Activated naive CD4-positive, alpha-beta T cell treated with anti-CD3 and anti-CD28 coated beads, Interleukin-2, amount 50 U/mL, for 72 hours (primary cell): ENCODE measurements at regions not wholly inside any gene's neighbourhood (a gene's known extent, or its start where the extent isn't known, plus 50 kb on each side); places are given as distances from the start of the nearest gene placed in this dataset.

Source experiments
- ATAC-seq, 2 donors: fragments of 150-1000 bp; cut with Tn5 transposase; 2 replicates each; pipeline ENCODE4 v1.10.0; 2021; ENCODE audit warnings: mild to moderate bottlenecking in 2 of 2, moderate library complexity in 2 of 2
- DNase-seq, 2 donors: peaks; one replicate each; pipeline ENCODE4 v3.0.0; 2021 to 2022; ENCODE audit warnings: low spot score in 2 of 2
- H3K27ac Mint-ChIP-seq, 2 donors: one replicate each; pipeline ENCODE4 v1.8.0; 2022; ENCODE audit warnings: mild to moderate bottlenecking in 2 of 2, mixed read lengths in 2 of 2
- H3K36me3 Mint-ChIP-seq, 2 donors: one replicate each; pipeline ENCODE4 v1.8.0; 2022; ENCODE audit warnings: mixed read lengths in 2 of 2
- H3K9me3 Mint-ChIP-seq, 2 donors: one replicate each; pipeline ENCODE4 v1.8.0; 2022; ENCODE audit warnings: mixed read lengths in 2 of 2

DNA sequence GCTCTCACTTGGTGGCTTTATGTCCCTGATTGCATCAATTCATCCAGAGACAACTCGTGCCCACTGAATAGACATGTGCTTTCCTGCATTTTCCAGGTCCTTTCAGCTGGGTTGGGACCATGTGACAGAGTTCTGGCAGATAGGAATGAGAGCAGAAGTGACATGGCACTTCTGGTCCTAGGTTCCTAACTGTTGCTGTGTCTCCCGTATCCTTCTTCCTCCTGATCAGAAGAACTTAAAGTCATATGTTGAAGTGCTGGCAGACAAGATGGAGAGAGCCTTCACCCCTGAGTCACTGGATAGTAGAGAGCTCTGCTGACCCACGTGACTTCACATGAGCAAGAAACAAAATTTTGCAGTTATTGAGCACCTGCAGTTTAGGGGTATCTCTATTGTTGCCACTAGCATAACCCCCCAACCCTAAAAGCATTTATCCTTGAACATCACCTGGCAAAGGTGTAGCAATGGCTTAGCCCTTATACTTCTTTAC is 80.0 kb downstream of the NREP start:
- no peaks in the 10 kb centered on the region for H3K36me3 Mint-ChIP-seq
- H3K27ac Mint-ChIP-seq, result no peak overlapping the region
- no peaks in the 10 kb centered on the region for H3K9me3 Mint-ChIP-seq
- no peak for ATAC-seq
- DNase-seq, result no peak

- DNase-seq, result no peak
- Mint-ChIP-seq H3K9me3 (no peaks in the 10 kb centered on the region), H3K36me3 (no peaks in the 10 kb centered on the region), H3K27ac (no peak overlapping the region)
- no peak for ATAC-seq
These were observed 80.5 kb downstream of the NREP start for GRCh38 chr5:111676466-111676865.

- Mint-ChIP-seq H3K27ac (peak overlapping the region in 1 of 2 donors; percentile 12), H3K9me3 (no peaks in the 10 kb centered on the region), H3K36me3 (no peaks in the 10 kb centered on the region)
- ATAC-seq (no peak), DNase-seq (no peak)
These were observed 81.6 kb downstream of the NREP start for GRCh38 chr5:111675201-111675934.

DNA sequence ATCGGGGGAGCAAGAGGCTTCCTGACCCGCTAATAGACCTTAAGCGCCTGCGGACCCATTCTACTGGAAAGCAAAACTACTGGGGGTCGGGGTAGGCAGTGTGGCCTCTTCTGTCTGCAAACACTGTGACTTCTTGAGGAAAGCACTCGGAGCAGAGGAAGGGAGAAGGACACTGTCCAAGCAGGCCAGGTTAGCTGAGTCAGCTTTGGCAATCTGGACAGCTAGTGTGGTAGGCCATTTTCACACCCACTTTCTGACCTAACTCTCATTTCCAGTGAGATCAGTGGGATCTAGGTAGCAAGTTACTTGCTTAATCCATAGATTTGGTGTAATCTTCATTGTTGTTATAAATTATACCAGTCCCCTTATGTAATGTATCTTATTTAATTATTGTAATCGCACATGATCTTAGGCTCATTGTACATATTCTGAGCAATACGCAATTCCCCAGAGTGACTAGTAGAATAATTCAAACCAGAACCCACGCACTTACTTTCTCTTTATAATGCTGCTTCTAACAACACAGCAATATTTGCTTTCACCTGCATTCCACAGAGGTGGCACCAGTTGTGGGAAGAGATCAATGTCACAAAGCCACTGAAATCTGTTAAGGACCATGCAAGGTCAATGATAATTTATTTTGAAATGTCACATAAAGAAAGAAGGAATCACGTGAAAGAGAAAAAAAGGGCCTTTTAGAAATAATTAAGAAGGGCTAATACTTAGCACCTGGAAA is 82.9 kb downstream of the NREP start:
- Mint-ChIP-seq H3K36me3 (no peaks in the 10 kb centered on the region), H3K9me3 (no peaks in the 10 kb centered on the region), H3K27ac (no peak overlapping the region)
- DNase-seq (no peak), ATAC-seq (no peak)

GRCh38 chr5:111672099-111672498 is 84.9 kb downstream of the NREP start:
- Mint-ChIP-seq H3K36me3 (no peaks in the 10 kb centered on the region), H3K9me3 (no peaks in the 10 kb centered on the region), H3K27ac (no peak overlapping the region)
- DNase-seq (no peak), ATAC-seq (no peak)

DNA sequence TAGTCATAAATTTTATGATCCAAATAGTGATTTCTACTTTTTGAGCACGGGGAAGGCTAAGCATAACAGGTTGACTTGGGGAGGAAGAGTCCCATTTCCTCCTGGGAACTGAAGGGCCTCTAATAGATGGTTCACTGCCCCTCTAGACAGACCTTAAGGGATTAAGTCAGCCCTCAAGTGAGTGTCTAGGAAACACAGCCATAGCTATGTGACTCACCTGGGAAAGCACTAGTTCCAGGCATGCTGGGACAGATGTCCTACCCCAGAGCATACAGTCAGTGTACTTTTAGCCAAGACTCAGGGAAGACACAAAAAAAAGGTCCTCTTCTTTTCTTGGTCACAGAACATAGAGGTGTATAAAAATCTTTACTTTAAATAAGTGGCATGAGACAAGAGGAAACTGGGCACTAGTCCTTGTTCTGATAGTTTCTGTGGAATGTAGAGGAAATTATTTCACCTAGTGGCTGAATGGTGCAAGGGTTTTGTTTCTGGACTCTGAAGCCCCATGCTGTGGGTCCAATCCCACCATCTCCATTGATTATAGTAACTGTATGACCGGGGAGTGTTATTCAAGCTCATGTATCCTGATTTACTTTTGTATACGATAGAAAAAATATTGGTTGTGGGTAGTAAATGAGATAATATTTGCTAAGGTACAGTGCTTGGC is 86.0 kb downstream of the NREP start:
- Mint-ChIP-seq H3K9me3 (no peaks in the 10 kb centered on the region), H3K36me3 (no peaks in the 10 kb centered on the region), H3K27ac (no peak overlapping the region)
- DNase-seq (no peak), ATAC-seq (no peak)

GRCh38 chr5:111668477-111669414 is 88.2 kb downstream of the NREP start:
- DNase-seq (no peak), ATAC-seq (peak in 1 of 2 donors; percentile 16)
- Mint-ChIP-seq H3K27ac (no peak overlapping the region), H3K36me3 (no peaks in the 10 kb centered on the region), H3K9me3 (no peaks in the 10 kb centered on the region)

GRCh38 chr5:111667128-111667736 is 89.8 kb downstream of the NREP start:
- Mint-ChIP-seq H3K36me3 (no peaks in the 10 kb centered on the region), H3K27ac (peak overlapping the region in 1 of 2 donors; percentile 6), H3K9me3 (no peaks in the 10 kb centered on the region)
- no peak for DNase-seq
- peak; percentile 80 to 91 for ATAC-seq

- no peak for DNase-seq
- no peak for ATAC-seq
- H3K27ac Mint-ChIP-seq, result no peak overlapping the region
- H3K36me3 Mint-ChIP-seq, result peaks cover 4 to 20% of the 10 kb centered on the region in 2 donors
- peaks cover 3 to 12% of the 10 kb centered on the region in 2 donors for H3K9me3 Mint-ChIP-seq
These were observed 100.4 kb downstream of the NREP start for GRCh38 chr5:111656580-111656979.

GRCh38 chr5:111655169-111655924 is 101.6 kb downstream of the NREP start:
- ATAC-seq (no peak), DNase-seq (no peak)
- Mint-ChIP-seq H3K27ac (no peak overlapping the region), H3K9me3 (peaks cover 0 to 9% of the 10 kb centered on the region in 2 donors), H3K36me3 (peaks cover 0 to 10% of the 10 kb centered on the region in 2 donors)

GRCh38 chr5:111653408-111653807 is 103.6 kb downstream of the NREP start:
- H3K9me3 Mint-ChIP-seq, result peaks cover 0 to 9% of the 10 kb centered on the region in 2 donors
- no peak overlapping the region for H3K27ac Mint-ChIP-seq
- no peak for DNase-seq
- no peaks in the 10 kb centered on the region for H3K36me3 Mint-ChIP-seq
- no peak for ATAC-seq

DNA sequence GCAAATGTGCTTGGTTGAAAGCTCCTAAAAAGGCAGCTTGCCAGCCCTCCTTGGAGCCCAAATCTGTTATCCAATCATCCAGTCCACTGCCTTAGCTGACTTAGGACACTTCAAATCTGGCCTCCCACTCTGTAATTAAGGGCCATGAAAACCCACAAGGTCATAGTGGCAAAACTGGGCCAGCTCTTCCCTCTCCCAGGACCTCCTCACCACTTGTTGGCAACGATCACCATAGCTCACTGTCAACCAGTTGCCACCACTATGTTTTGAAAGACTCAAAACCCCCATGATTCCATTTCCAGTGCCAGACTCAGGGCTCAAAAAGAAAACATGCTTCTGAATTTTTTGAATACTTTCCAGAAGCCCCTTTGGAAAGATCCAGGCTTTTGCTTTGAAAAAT is 107.5 kb downstream of the NREP start:
- Mint-ChIP-seq H3K9me3 (peaks cover 0 to 9% of the 10 kb centered on the region in 2 donors), H3K36me3 (no peaks in the 10 kb centered on the region), H3K27ac (no peak overlapping the region)
- ATAC-seq, result no peak
- no peak for DNase-seq

DNA sequence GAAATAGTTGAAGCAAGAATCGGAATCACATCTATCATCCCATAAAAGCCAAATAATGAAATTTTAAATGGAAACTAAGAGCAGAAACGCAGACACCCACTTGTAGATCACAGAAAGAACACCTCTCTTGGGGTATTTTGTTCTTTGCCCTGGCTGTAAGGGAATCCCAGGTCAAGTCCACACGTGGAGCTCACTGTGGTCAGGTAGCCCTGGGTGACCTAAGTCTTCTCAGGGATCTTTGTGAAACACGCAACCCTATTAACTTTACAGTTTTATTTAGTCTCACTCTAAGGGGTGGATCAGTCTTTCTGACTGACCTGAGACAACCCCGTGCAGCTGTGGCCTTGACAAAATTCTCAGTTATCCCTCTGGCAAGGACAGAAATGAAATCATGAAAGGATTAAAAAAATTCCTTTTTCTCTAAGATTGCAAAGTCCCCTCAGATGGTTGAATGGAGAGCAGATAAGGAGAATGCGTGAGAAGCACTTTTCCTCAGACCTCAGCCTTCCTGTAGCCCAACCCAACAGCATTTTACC is 111.6 kb downstream of the NREP start:
- ATAC-seq (no peak), DNase-seq (no peak)
- Mint-ChIP-seq H3K36me3 (no peaks in the 10 kb centered on the region), H3K9me3 (peaks cover 0 to 6% of the 10 kb centered on the region in 2 donors), H3K27ac (no peak overlapping the region)

- no peak for DNase-seq
- Mint-ChIP-seq H3K36me3 (peaks cover 9 to 11% of the 10 kb centered on the region in 2 donors), H3K9me3 (peaks cover 11 to 16% of the 10 kb centered on the region in 2 donors), H3K27ac (no peak overlapping the region)
- no peak for ATAC-seq
These were observed 113.5 kb downstream of the NREP start for GRCh38 chr5:111643499-111643898.
